Osteocyte (in vitro differentiated cells): ENCODE measurements at regions not wholly inside any gene's neighbourhood (a gene's known extent, or its start where the extent isn't known, plus 50 kb on each side); places are given as distances from the start of the nearest gene placed in this dataset.

Source experiments
- DNase-seq: peaks from one replicate; pipeline ENCODE4 v3.0.0; 2021; ENCODE audit warnings: mixed read lengths; ENCODE audit not compliant: unreplicated experiment; ENCODE audit errors: extremely low spot score
- H3K27ac Mint-ChIP-seq: one replicate; pipeline ENCODE4 v1.8.0; 2021; ENCODE audit warnings: mild to moderate bottlenecking, mixed read lengths; ENCODE audit not compliant: unreplicated experiment
- H3K27me3 Mint-ChIP-seq: one replicate; pipeline ENCODE4 v1.8.0; 2021; ENCODE audit warnings: mixed read lengths; ENCODE audit not compliant: unreplicated experiment
- H3K36me3 Mint-ChIP-seq: one replicate; pipeline ENCODE4 v1.8.0; 2021; ENCODE audit warnings: mixed read lengths; ENCODE audit not compliant: unreplicated experiment
- H3K4me1 Mint-ChIP-seq: one replicate; pipeline ENCODE4 v1.8.0; 2021; ENCODE audit warnings: mixed read lengths; ENCODE audit not compliant: unreplicated experiment
- H3K4me3 Mint-ChIP-seq: one replicate; pipeline ENCODE4 v1.8.0; 2021; ENCODE audit warnings: mild to moderate bottlenecking, moderate library complexity, mixed read lengths; ENCODE audit not compliant: unreplicated experiment
- H3K9me3 Mint-ChIP-seq: one replicate; pipeline ENCODE4 v1.8.0; 2021; ENCODE audit warnings: mixed read lengths; ENCODE audit not compliant: unreplicated experiment
- CTCF ChIP-seq: fragments of 200-600 bp; sonication (generic); IDR thresholded peaks from 2 replicates; pipeline ENCODE4 v1.5.0; 2021; ENCODE audit warnings: antibody characterized with exemption, mild to moderate bottlenecking, moderate library complexity

GRCh38 chr4:79047316-79047715 is 108.1 kb upstream of the PAQR3 start:
- H3K4me1 Mint-ChIP-seq = no peaks in the 10 kb centered on the region
- H3K27ac Mint-ChIP-seq = no peak overlapping the region
- peaks cover 8% of the 10 kb centered on the region for H3K27me3 Mint-ChIP-seq
- H3K4me3 Mint-ChIP-seq = no peak overlapping the region
- no peak for DNase-seq
- TF ChIP-seq CTCF = no peak
- H3K9me3 Mint-ChIP-seq = no peaks in the 10 kb centered on the region
- no peaks in the 10 kb centered on the region for H3K36me3 Mint-ChIP-seq

- no peaks in the 10 kb centered on the region for H3K4me1 Mint-ChIP-seq
- H3K9me3 Mint-ChIP-seq = no peaks in the 10 kb centered on the region
- H3K27me3 Mint-ChIP-seq = peaks cover 13% of the 10 kb centered on the region
- no peaks in the 10 kb centered on the region for H3K36me3 Mint-ChIP-seq
- H3K4me3 Mint-ChIP-seq = no peak overlapping the region
- no peak overlapping the region for H3K27ac Mint-ChIP-seq
- DNase-seq = no peak
- TF ChIP-seq CTCF = no peak
These were observed 106.9 kb upstream of the PAQR3 start for GRCh38 chr4:79046016-79046592.

- no peak for TF ChIP-seq CTCF
- no peaks in the 10 kb centered on the region for H3K36me3 Mint-ChIP-seq
- no peak for DNase-seq
- H3K9me3 Mint-ChIP-seq = no peaks in the 10 kb centered on the region
- no peak overlapping the region for H3K27ac Mint-ChIP-seq
- no peaks in the 10 kb centered on the region for H3K4me1 Mint-ChIP-seq
- no peak overlapping the region for H3K4me3 Mint-ChIP-seq
- H3K27me3 Mint-ChIP-seq = peaks cover 10% of the 10 kb centered on the region
These were observed 105.0 kb upstream of the PAQR3 start for GRCh38 chr4:79044141-79044659.

GRCh38 chr4:79043138-79043537 is 103.9 kb upstream of the PAQR3 start:
- H3K27me3 Mint-ChIP-seq = peaks cover 11% of the 10 kb centered on the region
- no peak overlapping the region for H3K4me3 Mint-ChIP-seq
- no peak overlapping the region for H3K27ac Mint-ChIP-seq
- no peak for TF ChIP-seq CTCF
- H3K36me3 Mint-ChIP-seq = no peaks in the 10 kb centered on the region
- no peaks in the 10 kb centered on the region for H3K9me3 Mint-ChIP-seq
- no peak for DNase-seq
- no peaks in the 10 kb centered on the region for H3K4me1 Mint-ChIP-seq

- Mint-ChIP-seq H3K9me3 (no peaks in the 10 kb centered on the region), H3K27ac (no peak overlapping the region), H3K27me3 (peaks cover 13% of the 10 kb centered on the region), H3K36me3 (no peaks in the 10 kb centered on the region), H3K4me3 (no peak overlapping the region), H3K4me1 (no peaks in the 10 kb centered on the region)
- DNase-seq = no peak
- TF ChIP-seq CTCF = peak; percentile 44
These were observed 102.9 kb upstream of the PAQR3 start for GRCh38 chr4:79042079-79042674.
